Fibroblast of peridontal ligament (primary cell): ENCODE measurements at regions not wholly inside any gene's neighbourhood (a gene's known extent, or its start where the extent isn't known, plus 50 kb on each side); places are given as distances from the start of the nearest gene placed in this dataset.

Experiments used
- DNase-seq: peaks from one replicate; pipeline ENCODE4 v3.0.0-alpha.2; 2010; ENCODE audit errors: extremely low read depth

- no peak for DNase-seq
Measured at GRCh38 chr13:77381059-77381458, 54.2 kb upstream of the MYCBP2 start.

GRCh38 chr13:77379508-77379907, 52.6 kb upstream of the MYCBP2 start:
- no peak for DNase-seq

- no peak for DNase-seq
Measured at GRCh38 chr13:77378662-77379061, 51.8 kb upstream of the MYCBP2 start.

GRCh38 chr13:77377016-77377415, 50.1 kb upstream of the MYCBP2 start:
- no peak for DNase-seq
